ENCODE measurements at regions not wholly inside any gene's neighbourhood (a gene's known extent, or its start where the extent isn't known, plus 50 kb on each side); places are given as distances from the start of the nearest gene placed in this dataset.

- H3K4me1 Mint-ChIP-seq = no peaks in the 10 kb centered on the region
- H3K9me3 Mint-ChIP-seq = no peaks in the 10 kb centered on the region
- no peak overlapping the region for H3K4me3 Mint-ChIP-seq
- no peak overlapping the region for H3K27ac Mint-ChIP-seq
- CTCF ChIA-PET = no interaction called here
- no peak for DNase-seq
- H3K36me3 Mint-ChIP-seq = no peaks in the 10 kb centered on the region
- no peaks in the 10 kb centered on the region for H3K27me3 Mint-ChIP-seq
Measured at GRCh38 chr10:10545771-10546170, 471.9 kb upstream of the CELF2 start.

DNA sequence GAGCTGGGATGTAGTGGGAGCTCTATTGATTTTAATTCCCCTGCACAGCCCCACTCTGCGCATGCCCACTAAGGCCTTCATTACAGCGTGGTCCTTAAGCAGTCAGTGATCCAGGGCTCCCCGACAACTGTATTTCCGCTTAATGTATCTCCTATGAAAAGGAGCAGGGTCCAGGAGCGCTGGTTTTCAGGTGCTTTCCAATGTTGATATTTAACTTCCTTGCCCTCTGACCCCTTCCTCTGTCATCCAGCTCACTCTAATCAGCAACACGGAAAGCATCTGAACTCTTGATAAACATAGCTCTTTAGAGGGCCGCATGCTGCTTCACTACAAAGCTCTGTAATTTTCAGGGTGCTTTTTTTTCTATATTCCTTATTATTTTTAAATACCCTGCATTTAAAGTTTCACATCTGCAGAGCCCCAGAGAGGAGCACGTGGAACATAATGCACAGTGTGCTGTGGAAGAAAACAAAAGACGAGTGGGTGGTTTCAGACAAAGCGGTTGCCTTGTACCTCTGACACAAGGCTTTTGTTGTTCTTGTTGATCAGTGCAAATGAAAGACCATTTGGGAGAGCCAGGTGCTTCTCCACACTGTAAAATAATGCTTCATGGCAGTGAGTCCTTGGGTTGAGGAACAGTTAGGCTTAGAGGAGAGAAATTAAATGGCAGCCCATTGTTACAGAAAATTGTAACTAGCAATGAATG is 465.9 kb upstream of the CELF2 start:
- CTCF ChIA-PET = no interaction called here
- Mint-ChIP-seq H3K9me3 (no peaks in the 10 kb centered on the region), H3K4me1 (no peaks in the 10 kb centered on the region), H3K27ac (no peak overlapping the region), H3K27me3 (no peaks in the 10 kb centered on the region), H3K36me3 (no peaks in the 10 kb centered on the region), H3K4me3 (no peak overlapping the region)
- no peak for DNase-seq

DNA sequence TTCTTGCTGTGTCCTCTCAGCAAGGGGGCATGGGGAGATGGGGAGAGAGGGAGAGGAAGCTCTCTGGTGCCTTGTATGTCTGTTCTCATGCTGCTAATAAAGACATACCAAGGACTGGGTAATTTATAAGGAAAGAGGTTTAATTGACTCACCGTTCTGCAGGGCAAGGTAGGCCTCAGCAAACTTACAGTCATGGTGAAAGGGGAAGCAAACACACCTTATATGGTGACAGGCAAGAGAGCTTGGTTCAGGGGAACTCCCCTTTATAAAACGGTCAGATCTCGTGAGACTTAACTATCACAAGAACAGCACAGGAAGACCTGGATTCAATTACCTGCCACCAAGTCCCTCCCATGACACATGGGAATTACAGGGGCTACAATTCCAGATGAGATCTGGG is 464.7 kb upstream of the CELF2 start:
- Mint-ChIP-seq H3K4me3 (no peak overlapping the region), H3K9me3 (no peaks in the 10 kb centered on the region), H3K27me3 (no peaks in the 10 kb centered on the region), H3K27ac (no peak overlapping the region), H3K4me1 (no peaks in the 10 kb centered on the region), H3K36me3 (no peaks in the 10 kb centered on the region)
- CTCF ChIA-PET = no interaction called here
- DNase-seq = no peak

GRCh38 chr10:10564081-10564794 is 453.4 kb upstream of the CELF2 start:
- no peak overlapping the region for H3K27ac Mint-ChIP-seq
- H3K9me3 Mint-ChIP-seq = no peaks in the 10 kb centered on the region
- DNase-seq = no peak
- no peaks in the 10 kb centered on the region for H3K36me3 Mint-ChIP-seq
- H3K27me3 Mint-ChIP-seq = no peaks in the 10 kb centered on the region
- H3K4me1 Mint-ChIP-seq = no peaks in the 10 kb centered on the region
- no peak overlapping the region for H3K4me3 Mint-ChIP-seq
- CTCF ChIA-PET = no interaction called here

DNA sequence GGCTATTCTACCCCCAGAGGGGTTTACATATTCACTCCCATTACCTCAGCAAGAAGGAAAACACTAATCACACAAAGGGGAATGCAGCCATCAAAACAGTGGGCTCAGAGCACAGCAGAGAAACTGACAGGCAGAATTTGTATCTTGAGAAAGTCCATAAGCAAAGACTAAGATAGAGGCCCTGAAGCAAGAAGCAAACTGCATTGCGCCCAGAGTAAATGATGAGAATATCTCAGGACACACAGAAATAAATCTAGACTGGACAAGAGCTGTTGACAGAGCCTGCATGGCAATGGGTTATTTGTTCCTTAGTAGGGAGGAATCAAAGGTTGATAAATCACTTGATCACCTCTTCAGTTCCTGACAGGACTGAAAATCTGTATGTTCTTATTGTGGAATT is 440.7 kb upstream of the CELF2 start:
- H3K9me3 Mint-ChIP-seq = no peaks in the 10 kb centered on the region
- no peak for DNase-seq
- H3K27me3 Mint-ChIP-seq = no peaks in the 10 kb centered on the region
- H3K27ac Mint-ChIP-seq = no peak overlapping the region
- no peaks in the 10 kb centered on the region for H3K36me3 Mint-ChIP-seq
- CTCF ChIA-PET = no interaction called here
- no peak overlapping the region for H3K4me3 Mint-ChIP-seq
- H3K4me1 Mint-ChIP-seq = no peaks in the 10 kb centered on the region

- H3K9me3 Mint-ChIP-seq = no peaks in the 10 kb centered on the region
- CTCF ChIA-PET = no interaction called here
- H3K4me3 Mint-ChIP-seq = no peak overlapping the region
- no peak overlapping the region for H3K27ac Mint-ChIP-seq
- H3K27me3 Mint-ChIP-seq = no peaks in the 10 kb centered on the region
- DNase-seq = no peak
- no peaks in the 10 kb centered on the region for H3K36me3 Mint-ChIP-seq
- H3K4me1 Mint-ChIP-seq = no peaks in the 10 kb centered on the region
Measured at GRCh38 chr10:10579709-10580108, 438.0 kb upstream of the CELF2 start.

GRCh38 chr10:10584161-10584560 is 433.5 kb upstream of the CELF2 start:
- Mint-ChIP-seq H3K4me3 (no peak overlapping the region), H3K27me3 (no peaks in the 10 kb centered on the region), H3K9me3 (no peaks in the 10 kb centered on the region), H3K36me3 (no peaks in the 10 kb centered on the region), H3K27ac (no peak overlapping the region), H3K4me1 (no peaks in the 10 kb centered on the region)
- no peak for DNase-seq
- CTCF ChIA-PET = no interaction called here

GRCh38 chr10:10587744-10588393 is 429.8 kb upstream of the CELF2 start:
- no peak overlapping the region for H3K4me3 Mint-ChIP-seq
- DNase-seq = no peak
- no peaks in the 10 kb centered on the region for H3K36me3 Mint-ChIP-seq
- no peak overlapping the region for H3K27ac Mint-ChIP-seq
- no peaks in the 10 kb centered on the region for H3K4me1 Mint-ChIP-seq
- CTCF ChIA-PET = no interaction called here
- no peaks in the 10 kb centered on the region for H3K27me3 Mint-ChIP-seq
- peaks cover 2% of the 10 kb centered on the region for H3K9me3 Mint-ChIP-seq

DNA sequence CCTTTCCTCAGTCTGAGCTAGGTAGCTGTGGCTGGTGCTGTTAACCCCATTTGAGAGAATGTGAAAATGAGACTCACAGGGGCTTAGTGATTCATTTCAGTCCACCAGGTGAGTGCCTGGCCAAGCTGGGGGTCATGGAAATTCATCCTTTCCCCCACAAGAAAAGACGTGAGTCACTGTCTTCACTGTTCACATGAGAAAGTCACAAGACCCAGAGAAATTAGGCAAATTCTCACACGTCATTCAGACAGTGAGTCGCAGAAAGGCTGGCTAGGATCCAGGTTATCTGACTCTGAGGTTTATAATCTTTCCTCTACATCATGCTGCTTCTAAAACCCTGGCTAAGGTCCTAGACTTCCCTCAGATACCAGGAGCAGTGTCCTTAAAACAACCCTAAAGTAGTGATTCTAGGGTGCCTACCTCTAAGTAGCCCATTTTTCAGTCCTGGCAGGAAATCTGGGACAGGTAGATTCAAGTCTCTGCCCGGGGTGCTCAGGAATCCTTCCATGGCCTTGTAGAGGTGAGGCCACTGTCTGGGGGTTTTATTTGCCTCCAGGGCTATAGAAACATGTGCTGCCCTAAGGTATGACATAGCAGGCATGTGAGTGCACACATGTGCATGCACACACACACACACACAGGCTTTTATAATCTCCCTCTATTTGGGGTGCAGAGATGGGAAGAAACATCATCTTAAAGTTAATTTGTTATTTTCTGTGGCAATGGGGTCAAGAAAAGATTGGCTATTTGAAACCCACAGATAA is 427.9 kb upstream of the CELF2 start:
- no peaks in the 10 kb centered on the region for H3K4me1 Mint-ChIP-seq
- DNase-seq = no peak
- H3K27me3 Mint-ChIP-seq = no peaks in the 10 kb centered on the region
- no peak overlapping the region for H3K4me3 Mint-ChIP-seq
- CTCF ChIA-PET = interaction anchor here (0.5 kb wide), 1 partner anchor 369 kb away, joined by 3 read pairs; no protein-coding TSS in a partner anchor
- peaks cover 2% of the 10 kb centered on the region for H3K9me3 Mint-ChIP-seq
- no peaks in the 10 kb centered on the region for H3K36me3 Mint-ChIP-seq
- H3K27ac Mint-ChIP-seq = no peak overlapping the region

DNA sequence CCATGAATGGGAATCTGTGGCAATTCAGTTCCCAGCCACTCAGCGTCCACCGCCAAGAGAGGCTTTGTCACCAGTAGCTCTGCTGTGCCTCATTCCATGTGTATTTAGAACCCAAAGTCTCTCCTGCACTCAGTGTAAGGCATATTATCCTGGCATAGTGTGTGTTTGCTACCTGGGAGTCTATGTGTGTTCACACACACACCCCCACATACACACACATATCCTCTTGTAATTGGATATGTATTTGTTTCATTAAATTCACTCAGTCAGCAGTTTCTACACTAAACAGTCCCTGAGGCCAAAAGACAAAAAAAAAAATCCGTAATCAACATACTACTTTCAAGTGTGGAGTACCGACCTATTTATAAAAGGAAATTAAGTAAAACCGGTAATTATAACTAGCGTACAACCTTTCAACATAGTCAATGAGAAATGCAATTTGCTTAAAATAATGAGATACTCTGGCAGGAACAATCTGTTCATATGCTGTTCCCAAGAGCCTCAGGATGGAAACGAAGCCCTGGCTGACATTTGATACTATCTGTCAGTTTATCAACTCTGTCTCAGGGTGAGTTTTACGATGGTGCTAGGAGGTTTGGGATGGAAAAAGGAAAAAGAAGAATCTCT is 425.8 kb upstream of the CELF2 start:
- Mint-ChIP-seq H3K36me3 (no peaks in the 10 kb centered on the region), H3K27ac (no peak overlapping the region), H3K4me1 (no peaks in the 10 kb centered on the region), H3K27me3 (no peaks in the 10 kb centered on the region), H3K9me3 (peaks cover 2% of the 10 kb centered on the region), H3K4me3 (no peak overlapping the region)
- CTCF ChIA-PET = no interaction called here
- DNase-seq = no peak

- H3K27me3 Mint-ChIP-seq = no peaks in the 10 kb centered on the region
- H3K4me3 Mint-ChIP-seq = no peak overlapping the region
- no peaks in the 10 kb centered on the region for H3K4me1 Mint-ChIP-seq
- H3K36me3 Mint-ChIP-seq = no peaks in the 10 kb centered on the region
- DNase-seq = no peak
- CTCF ChIA-PET = no interaction called here
- peaks cover 2% of the 10 kb centered on the region for H3K9me3 Mint-ChIP-seq
- no peak overlapping the region for H3K27ac Mint-ChIP-seq
Measured at GRCh38 chr10:10596256-10596655, 421.4 kb upstream of the CELF2 start.

- H3K27ac Mint-ChIP-seq = no peak overlapping the region
- H3K36me3 Mint-ChIP-seq = no peaks in the 10 kb centered on the region
- no peaks in the 10 kb centered on the region for H3K27me3 Mint-ChIP-seq
- no peaks in the 10 kb centered on the region for H3K9me3 Mint-ChIP-seq
- no peak for DNase-seq
- CTCF ChIA-PET = no interaction called here
- no peak overlapping the region for H3K4me3 Mint-ChIP-seq
- H3K4me1 Mint-ChIP-seq = no peaks in the 10 kb centered on the region
Measured at GRCh38 chr10:10598297-10598696, 419.4 kb upstream of the CELF2 start.

DNA sequence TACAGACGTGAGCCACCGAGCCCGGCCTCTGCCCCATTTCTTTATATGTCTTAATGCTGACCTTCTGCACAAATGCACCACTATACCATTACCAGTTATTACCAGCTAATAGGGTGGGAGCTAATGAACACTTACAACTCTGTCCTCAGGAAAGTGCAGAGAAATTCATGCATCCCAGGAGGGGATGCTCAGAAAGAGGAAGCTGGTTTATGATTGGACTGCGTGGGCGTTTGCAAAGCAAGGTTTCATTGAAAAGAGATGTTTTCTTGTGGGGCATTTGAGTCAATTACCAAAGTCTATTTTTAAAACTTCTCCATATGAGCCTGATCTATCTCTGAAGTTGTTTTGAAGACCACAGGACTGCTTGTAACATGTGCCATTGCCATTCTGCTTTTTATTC is 417.7 kb upstream of the CELF2 start:
- no peak overlapping the region for H3K4me3 Mint-ChIP-seq
- H3K27me3 Mint-ChIP-seq = no peaks in the 10 kb centered on the region
- H3K4me1 Mint-ChIP-seq = no peaks in the 10 kb centered on the region
- H3K36me3 Mint-ChIP-seq = no peaks in the 10 kb centered on the region
- DNase-seq = no peak
- peaks cover 2% of the 10 kb centered on the region for H3K9me3 Mint-ChIP-seq
- no peak overlapping the region for H3K27ac Mint-ChIP-seq
- CTCF ChIA-PET = no interaction called here

DNA sequence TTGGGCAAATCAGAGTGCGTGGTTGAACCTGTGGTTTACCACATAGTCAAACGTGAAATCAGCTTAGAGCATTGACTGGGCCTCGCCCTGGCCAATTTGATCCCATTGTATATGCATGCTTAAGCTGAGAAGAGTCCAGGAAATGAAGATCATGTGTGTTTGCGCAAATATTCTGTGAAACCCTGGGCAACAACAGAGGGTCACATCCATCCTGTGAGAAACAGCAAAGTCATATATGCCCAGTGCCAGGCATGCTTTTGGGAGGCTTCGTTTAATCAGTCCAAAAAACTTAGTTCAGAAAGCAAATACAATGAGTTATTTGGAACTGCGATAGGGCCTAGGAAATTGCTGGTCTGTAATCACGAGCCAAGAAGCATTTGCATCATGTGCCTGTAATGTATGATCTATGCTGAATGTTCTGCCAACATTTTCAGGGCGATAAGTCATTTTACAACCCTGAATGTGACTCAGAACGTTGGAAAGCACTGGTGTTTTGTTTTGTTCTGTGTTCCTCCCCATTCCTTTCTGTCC is 412.1 kb upstream of the CELF2 start:
- Mint-ChIP-seq H3K27ac (no peak overlapping the region), H3K4me3 (no peak overlapping the region), H3K36me3 (no peaks in the 10 kb centered on the region), H3K9me3 (peaks cover 2% of the 10 kb centered on the region), H3K27me3 (no peaks in the 10 kb centered on the region), H3K4me1 (no peaks in the 10 kb centered on the region)
- no peak for DNase-seq
- CTCF ChIA-PET = no interaction called here

Measured in activated naive CD4-positive, alpha-beta T cell treated with anti-CD3 and anti-CD28 coated beads, Interleukin-2, amount 10 ng/mL, durations not matched to agents 7 days and 5 days (primary cell).